SK-MEL-5 (cell line): ENCODE measurements at regions not wholly inside any gene's neighbourhood (a gene's known extent, or its start where the extent isn't known, plus 50 kb on each side); places are given as distances from the start of the nearest gene placed in this dataset.

ENCODE experiments used
- DNase-seq: peaks from one replicate; pipeline ENCODE4 v3.0.0-alpha.2; 2016; ENCODE audit warnings: low read depth, low spot score
- in situ Hi-C: cut with HindIII; loops from 2 replicates; pipeline ENCODE4 v1.10.0; 2016; ENCODE audit warnings: low sequenced_read_pairs, high pct_unique_total_duplicates, low pct_unique_long_range_greater_than_20kb

GRCh38 chr15:59953392-59953883 lies 50.7 kb upstream of the FOXB1 start:
- no peak for DNase-seq
- in situ Hi-C loops, result no loop called here

- in situ Hi-C loops, result no loop called here
- DNase-seq, result no peak
These were observed 51.2 kb upstream of the FOXB1 start for GRCh38 chr15:59952960-59953359.

GRCh38 chr15:59950603-59951388 lies 53.3 kb upstream of the FOXB1 start:
- in situ Hi-C loops, result no loop called here
- DNase-seq, result no peak

GRCh38 chr15:59948924-59949613 lies 55.0 kb upstream of the FOXB1 start:
- no peak for DNase-seq
- in situ Hi-C loops, result no loop called here

- in situ Hi-C loops, result no loop called here
- DNase-seq, result no peak
These were observed 58.0 kb upstream of the FOXB1 start for GRCh38 chr15:59946084-59946483.

- DNase-seq, result no peak
- in situ Hi-C loops, result no loop called here
These were observed 59.1 kb upstream of the FOXB1 start for GRCh38 chr15:59945036-59945435.

- DNase-seq, result no peak
- in situ Hi-C loops, result no loop called here
These were observed 62.5 kb upstream of the FOXB1 start for GRCh38 chr15:59941612-59942011.

- in situ Hi-C loops, result no loop called here
- no peak for DNase-seq
These were observed 63.2 kb upstream of the FOXB1 start for GRCh38 chr15:59940928-59941327.

- in situ Hi-C loops, result no loop called here
- no peak for DNase-seq
These were observed 63.7 kb upstream of the FOXB1 start for GRCh38 chr15:59940456-59940855.

- DNase-seq, result peak; percentile 14
- in situ Hi-C loops, result no loop called here
These were observed 67.4 kb upstream of the FOXB1 start for GRCh38 chr15:59936741-59937140.

- in situ Hi-C loops, result no loop called here
- DNase-seq, result peak; percentile 6
These were observed 70.5 kb upstream of the FOXB1 start for GRCh38 chr15:59933607-59934006.

GRCh38 chr15:59931646-59932261 lies 72.4 kb upstream of the FOXB1 start:
- in situ Hi-C loops, result no loop called here

GRCh38 chr15:59924812-59925522 lies 79.1 kb upstream of the FOXB1 start:
- no peak for DNase-seq
- in situ Hi-C loops, result no loop called here

More at GRCh38 chr15:59931646-59932261, 72.4 kb upstream of the FOXB1 start:
- no peak for DNase-seq

- no peak for DNase-seq
- in situ Hi-C loops, result no loop called here
These were observed 80.0 kb upstream of the FOXB1 start for GRCh38 chr15:59924096-59924495.

- DNase-seq, result no peak
- in situ Hi-C loops, result no loop called here
These were observed 80.6 kb upstream of the FOXB1 start for GRCh38 chr15:59923508-59923907.

GRCh38 chr15:59918994-59919951 lies 84.8 kb upstream of the FOXB1 start:
- DNase-seq, result no peak
- in situ Hi-C loops, result no loop called here
